Activated T-cell treated with anti-CD3 and anti-CD28 coated beads, Interleukin-2, amount 50 U/mL, for 1 hour (primary cell): ENCODE measurements at regions not wholly inside any gene's neighbourhood (a gene's known extent, or its start where the extent isn't known, plus 50 kb on each side); places are given as distances from the start of the nearest gene placed in this dataset.
"Not testable (repeated sequence)": the region's sequence is repeated elsewhere in the genome, so short reads cannot be mapped to it uniquely, and the experiment has no call there.

ENCODE experiments used
- DNase-seq: peaks from one replicate; pipeline ENCODE4 v3.0.0-alpha.2; 2020

DNA sequence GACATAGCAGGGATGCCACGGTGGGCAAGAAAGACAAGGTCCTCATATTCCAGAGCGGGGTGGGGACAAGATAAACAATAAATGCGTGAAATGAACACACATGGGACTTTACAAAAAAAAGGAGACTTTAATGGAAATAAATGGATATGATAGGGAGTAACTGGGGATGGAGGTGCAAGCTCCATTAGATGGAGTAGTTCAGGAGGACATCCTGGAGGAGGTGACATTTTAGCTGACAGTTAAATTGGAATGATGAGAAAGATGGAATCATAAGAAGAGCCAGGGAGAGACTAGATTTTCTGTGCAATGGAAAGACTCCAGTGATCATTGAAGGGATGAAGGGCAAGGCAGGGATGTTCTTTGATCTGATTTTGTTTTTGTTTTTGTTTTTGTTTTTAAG lies 83.6 kb upstream of the MYL10 start:
- no peak for DNase-seq

DNA sequence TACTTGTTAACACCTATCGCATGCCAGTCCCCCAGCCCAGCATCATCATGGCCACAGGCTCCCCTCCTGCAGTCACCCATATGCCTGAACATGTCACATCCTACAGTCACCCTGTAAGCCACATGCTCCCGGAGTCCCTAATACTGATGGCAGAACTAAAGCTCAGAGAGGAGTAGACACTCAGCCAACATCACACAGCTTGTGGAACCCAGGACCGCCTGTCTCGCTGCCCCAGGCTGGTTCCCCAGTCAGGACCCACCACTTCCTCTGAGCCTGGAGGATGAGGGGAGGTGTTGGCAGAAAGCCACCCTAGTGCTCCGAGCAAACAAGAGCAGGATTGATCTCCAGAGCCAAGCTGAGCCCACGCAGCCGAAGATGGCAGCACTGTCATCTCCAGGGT lies 85.0 kb upstream of the MYL10 start:
- no peak for DNase-seq

DNA sequence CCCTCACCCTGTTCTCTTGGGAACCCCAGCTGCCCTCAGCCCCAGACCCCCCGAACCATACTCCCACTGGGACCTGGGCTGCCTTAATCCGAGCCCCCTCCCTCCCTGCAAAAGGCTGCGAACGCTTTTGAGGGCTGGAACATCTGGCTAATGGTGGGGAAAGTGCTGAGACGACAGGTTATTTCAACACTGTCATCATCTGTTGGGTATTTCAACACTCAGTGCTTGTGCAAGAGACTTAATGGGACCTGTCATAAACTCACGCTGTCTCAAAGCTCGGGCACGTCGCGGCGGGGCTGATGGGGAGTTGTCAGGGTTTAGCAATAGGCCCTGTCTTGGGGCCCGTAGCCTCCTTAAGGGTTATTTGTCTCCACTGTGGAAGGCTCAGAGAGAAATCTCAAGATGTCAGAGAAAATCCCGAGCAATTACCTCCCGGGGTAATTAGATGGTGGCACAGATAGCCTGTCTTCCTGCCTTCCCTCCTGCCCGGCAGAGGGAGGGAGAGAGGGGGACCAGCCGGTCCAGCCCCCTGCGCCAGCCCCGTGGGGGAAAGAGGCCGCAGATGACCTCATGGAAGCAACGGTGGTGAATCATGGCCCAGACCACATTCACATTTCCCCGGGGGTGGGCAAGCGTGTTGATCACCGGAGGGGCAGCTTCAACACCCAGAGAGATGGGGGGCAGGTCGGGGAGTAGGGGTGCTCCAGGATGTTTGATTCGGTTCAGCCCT lies 88.7 kb upstream of the MYL10 start:
- no peak for DNase-seq

GRCh38 chr7:101718363-101719122 lies 89.4 kb upstream of the MYL10 start:
- no peak for DNase-seq

- no peak for DNase-seq
These were observed 90.0 kb upstream of the MYL10 start for GRCh38 chr7:101719123-101719470.

DNA sequence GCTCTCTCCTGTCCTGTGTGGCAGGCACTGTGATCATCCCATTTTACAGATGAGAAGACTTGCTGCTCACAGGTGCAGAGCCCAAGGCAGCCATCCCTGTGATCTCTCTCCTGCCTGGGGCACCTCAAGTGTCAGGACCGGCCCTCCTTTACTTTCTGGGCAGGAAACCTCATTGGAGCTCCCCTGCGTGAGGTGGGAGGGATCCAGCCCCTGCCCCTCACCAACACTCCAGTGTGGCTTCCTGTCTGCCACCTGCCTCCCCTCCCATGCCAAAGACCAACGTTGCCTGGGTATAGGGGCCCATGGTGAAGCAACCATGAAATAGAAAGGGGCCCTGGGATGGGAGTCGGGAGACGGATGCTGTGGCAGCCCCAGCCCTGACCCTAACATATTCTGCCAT lies 91.2 kb upstream of the MYL10 start:
- DNase-seq: no peak

- DNase-seq: no peak
These were observed 93.2 kb upstream of the MYL10 start for GRCh38 chr7:101722247-101722646.

DNA sequence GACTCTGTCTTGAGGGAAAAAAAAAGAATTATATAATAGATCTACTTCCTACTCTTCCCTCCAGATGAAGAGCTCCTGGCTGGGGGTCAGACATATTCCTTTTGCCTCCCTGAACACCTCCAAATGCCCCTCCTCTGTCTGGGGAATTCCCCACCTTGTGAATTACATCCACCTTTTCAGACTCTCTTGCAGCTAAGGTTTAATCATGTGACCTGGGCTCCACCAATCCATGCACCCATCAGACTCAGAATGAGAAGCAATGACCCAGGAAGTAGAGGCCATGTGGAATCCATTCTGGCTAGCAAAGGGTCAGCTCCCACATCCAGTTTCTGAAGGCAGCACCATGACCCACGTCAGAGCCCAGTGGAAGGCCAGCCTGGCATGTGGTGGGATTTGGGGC lies 93.6 kb upstream of the CUX1 start:
- no peak for DNase-seq

GRCh38 chr7:101724957-101725356 lies 92.5 kb upstream of the CUX1 start:
- DNase-seq: no peak

DNA sequence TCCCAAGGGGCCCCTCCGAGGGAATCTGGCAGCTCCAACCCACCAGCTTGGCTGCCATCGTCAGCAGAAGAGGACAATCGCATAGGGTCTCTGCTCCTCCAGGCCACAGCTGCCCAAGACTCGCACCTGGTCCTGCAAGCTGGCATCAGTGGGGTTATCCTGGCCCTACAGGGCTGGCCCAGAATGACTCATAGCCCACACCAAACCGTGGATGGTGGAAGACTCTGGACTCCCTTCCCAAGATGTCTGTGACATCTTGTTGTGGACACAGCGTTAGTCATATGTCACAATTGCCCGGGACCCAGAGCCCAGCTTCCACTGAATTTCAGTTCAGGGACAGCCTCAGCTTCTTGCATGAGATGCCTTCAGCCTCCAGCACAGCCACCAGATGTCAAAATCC lies 91.5 kb upstream of the CUX1 start:
- no peak for DNase-seq

GRCh38 chr7:101727184-101727583 lies 90.2 kb upstream of the CUX1 start:
- no peak for DNase-seq

- no peak for DNase-seq
These were observed 89.3 kb upstream of the CUX1 start for GRCh38 chr7:101728128-101728527.

DNA sequence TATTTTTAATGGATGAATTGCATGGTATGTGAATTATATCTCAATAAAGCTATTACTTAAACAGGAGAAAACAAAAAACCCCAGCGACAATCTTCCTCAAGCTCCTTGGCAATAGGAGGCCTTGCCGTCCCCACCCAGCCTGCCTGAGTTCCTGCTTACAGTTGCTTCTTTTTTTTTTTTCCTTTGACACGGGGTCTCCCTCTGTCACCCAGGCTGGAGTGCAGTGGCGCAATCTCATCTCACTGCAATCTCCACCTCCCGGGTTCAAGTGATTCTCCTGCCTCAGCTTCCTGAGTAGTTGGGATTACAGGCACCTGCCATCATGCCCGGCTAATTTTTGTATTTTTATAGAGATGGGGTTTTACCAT lies 88.6 kb upstream of the CUX1 start:
- not testable (repeated sequence) for DNase-seq

GRCh38 chr7:101729241-101729883 lies 88.1 kb upstream of the CUX1 start:
- DNase-seq: no peak

DNA sequence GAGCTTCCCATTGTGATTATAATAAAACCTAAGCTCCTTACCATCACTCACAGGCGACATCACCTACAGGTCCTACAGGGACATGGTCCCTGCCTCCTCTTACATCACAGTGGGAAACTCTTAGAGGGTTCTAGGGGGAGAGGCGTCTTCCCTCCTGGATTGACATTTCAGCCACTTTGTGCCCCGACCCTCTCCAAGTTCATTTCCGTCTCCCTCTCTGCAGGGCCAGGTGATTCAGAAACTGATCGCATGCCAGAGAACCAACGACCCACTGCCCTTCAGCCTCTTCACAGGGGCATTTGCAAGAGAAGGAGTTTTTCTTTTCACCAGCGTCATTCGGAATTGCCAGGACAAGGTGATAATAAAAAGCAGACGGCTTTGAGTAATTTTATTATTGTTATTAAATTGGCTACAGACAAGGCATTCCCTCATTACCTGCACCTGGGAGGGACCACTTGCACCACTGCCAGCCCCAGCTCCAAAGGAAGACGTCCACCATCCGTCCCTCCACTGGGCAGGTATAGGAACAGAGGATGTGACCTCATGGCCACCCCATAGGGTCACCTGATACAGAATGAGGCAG lies 85.8 kb upstream of the CUX1 start:
- no peak for DNase-seq

DNA sequence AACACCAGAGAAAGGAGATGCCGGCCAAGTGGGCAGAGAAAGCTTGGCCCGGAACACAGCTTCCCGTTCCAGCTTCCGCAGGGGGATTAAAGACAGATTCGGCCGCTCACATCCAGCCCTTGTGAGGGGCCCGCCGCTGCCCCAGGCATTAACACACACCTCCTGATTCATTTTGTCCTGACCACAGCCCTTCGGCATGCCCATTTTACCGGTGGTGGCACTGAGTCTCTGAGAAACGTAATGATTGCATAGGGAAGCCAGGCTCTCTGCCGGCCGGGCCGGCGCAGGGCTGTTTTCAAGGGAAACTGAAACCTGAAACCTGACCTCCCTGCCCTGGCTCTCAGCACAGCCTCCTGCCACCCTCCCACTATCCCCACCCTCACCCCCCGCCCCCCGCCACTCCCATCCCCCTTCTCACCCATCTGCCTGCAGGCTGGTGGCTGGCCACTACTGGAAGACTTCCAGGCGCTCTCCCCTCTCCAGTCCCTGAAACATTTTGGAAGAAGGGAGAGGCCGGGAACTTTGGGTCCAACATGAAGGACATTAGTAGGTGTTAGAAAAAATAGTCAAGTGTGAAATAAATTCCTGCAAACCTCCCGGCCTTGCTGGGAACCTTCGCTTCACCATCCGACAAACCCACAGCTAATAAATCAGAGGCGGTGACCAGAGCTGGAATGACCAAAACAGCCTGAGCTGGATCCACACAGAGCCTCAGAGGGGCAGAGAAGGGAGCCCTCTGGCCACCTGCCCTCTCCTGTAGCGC lies 83.5 kb upstream of the CUX1 start:
- no peak for DNase-seq

DNA sequence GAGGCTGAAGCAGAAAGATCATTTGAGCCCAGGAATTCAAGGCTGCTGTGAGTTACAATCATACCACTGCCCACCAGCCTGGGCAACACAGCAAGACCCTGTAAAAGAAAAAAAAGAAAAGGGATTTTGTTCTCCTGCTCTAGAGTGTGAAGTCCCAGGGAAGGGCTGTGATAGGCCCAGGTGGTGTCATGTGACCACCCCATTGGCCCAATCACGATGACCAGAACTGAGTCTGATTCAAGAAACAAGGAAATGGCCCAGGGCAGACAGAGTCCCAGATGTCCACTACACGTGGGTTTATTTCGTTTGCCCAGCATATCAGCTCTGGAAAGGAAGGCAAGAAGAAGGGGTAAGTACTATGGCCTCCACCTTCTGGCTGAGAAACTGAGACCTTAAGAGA lies 81.3 kb upstream of the CUX1 start:
- DNase-seq: no peak

- DNase-seq: no peak
These were observed 77.5 kb upstream of the CUX1 start for GRCh38 chr7:101739775-101740398.

DNA sequence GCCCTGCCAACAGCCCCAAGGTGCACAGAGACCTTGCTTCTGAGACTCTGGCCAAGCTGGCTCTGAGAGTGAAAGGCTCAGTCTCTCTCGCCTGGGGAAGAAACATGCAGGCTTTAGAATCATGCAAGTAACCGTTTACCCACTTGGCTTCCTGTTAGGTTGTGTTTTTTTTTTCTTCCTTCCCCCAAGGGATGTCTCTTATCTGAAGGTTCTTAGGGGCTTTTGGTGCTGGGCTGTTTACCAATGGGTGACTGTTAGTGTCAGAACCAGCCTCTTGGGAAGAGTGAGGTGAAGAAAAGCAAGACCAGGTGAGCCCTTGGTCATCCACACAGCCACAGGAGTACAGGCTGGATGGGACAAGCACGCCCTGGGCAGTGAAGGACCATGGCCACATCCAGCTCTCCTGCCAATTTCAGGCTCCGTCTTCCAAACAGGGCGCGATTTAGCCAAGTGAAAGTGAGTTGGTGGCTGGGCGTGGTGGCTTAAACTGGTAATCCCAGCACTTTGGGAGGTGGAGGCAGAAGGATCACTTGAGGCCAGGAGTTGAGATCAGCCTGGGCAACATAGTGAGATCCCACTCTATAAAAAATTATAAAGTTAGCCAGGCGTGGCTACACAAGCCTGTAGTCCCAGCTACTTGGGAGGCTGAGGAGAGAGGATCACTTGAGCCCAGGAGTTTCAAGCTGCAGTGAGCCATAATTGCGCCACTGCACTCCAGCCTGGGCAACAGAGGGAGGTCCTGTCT lies 76.3 kb upstream of the CUX1 start:
- DNase-seq: no peak

GRCh38 chr7:101743241-101743994 lies 74.0 kb upstream of the CUX1 start:
- peak; percentile 76 for DNase-seq

GRCh38 chr7:101743995-101744360 lies 73.4 kb upstream of the CUX1 start:
- peak; percentile 20 for DNase-seq
